CD14-positive monocyte (primary cell): ENCODE measurements at regions not wholly inside any gene's neighbourhood (a gene's known extent, or its start where the extent isn't known, plus 50 kb on each side); places are given as distances from the start of the nearest gene placed in this dataset.

ENCODE experiments used
- DNase-seq, 3 donors: peaks; one replicate each; pipeline ENCODE4 v3.0.0-alpha.2; 2011 to 2022
- H2AFZ ChIP-seq: 2 replicates; pipeline ENCODE4 v1.6.0; 2012; ENCODE audit warnings: mild to moderate bottlenecking, low read depth, low read length, inconsistent platforms; ENCODE audit not compliant: insufficient read depth, poor library complexity, severe bottlenecking
- H3K27ac ChIP-seq, 2 donors: 1 replicate in 1 of 2; 2 replicates in 1 of 2; pipeline ENCODE4 v1.5.1; 2012 to 2013; ENCODE audit warnings: low read length in 2 of 2, control low read depth in 1 of 2, inconsistent platforms in 1 of 2, low read depth in 1 of 2, mild to moderate bottlenecking in 1 of 2
- H3K27me3 ChIP-seq, 2 donors: one replicate each; pipeline versions ENCODE4 v1.6.0 to v1.6.1; 2011 to 2013; ENCODE audit warnings: low read length in 2 of 2; ENCODE audit not compliant: control insufficient read depth in 2 of 2, insufficient read depth in 2 of 2
- H3K36me3 ChIP-seq, 2 donors: replicated peaks in 1 of 2; 1 replicate in 1 of 2; 2 replicates in 1 of 2; pipeline versions ENCODE4 v1.5.1 to v1.6.1; 2012 to 2013; ENCODE audit warnings: low read length in 2 of 2, control low read depth in 1 of 2, inconsistent platforms in 1 of 2, mild to moderate bottlenecking in 1 of 2; ENCODE audit not compliant: insufficient read depth in 2 of 2, control insufficient read depth in 1 of 2
- H3K4me1 ChIP-seq, 2 donors: 1 replicate in 1 of 2; 2 replicates in 1 of 2; pipeline versions ENCODE4 v1.5.1 to v1.6.1; 2012 to 2013; ENCODE audit warnings: low read length in 2 of 2, control low read depth in 1 of 2, inconsistent platforms in 1 of 2, mild to moderate bottlenecking in 1 of 2, moderate library complexity in 1 of 2; ENCODE audit not compliant: insufficient read depth in 2 of 2, control insufficient read depth in 1 of 2
- H3K4me2 ChIP-seq: replicated peaks from 2 replicates; pipeline ENCODE3; 2012; ENCODE audit warnings: low read length, moderate library complexity, mild to moderate bottlenecking; ENCODE audit not compliant: poor library complexity, severe bottlenecking; ENCODE audit errors: extremely low read depth
- H3K4me3 ChIP-seq, 3 experiments: fragments of 200-600 bp in 1 of 3; sonication (generic) in 1 of 3; replicated peaks in 1 of 3; 1 replicate in 2 of 3; 2 replicates in 1 of 3; pipeline ENCODE4 v1.5.1; 2011 to 2013; ENCODE audit warnings: low read length in 3 of 3, mild to moderate bottlenecking in 3 of 3, control low read depth in 2 of 3, low read depth in 2 of 3, inconsistent platforms in 1 of 3, moderate library complexity in 1 of 3
- H3K79me2 ChIP-seq: 2 replicates; pipeline ENCODE4 v1.6.0; 2012; ENCODE audit warnings: mild to moderate bottlenecking, control low read depth, inconsistent platforms, low read length, moderate library complexity; ENCODE audit not compliant: insufficient read depth
- H3K9ac ChIP-seq: 2 replicates; pipeline ENCODE4 v1.6.0; 2017; ENCODE audit warnings: low read length, mild to moderate bottlenecking; ENCODE audit not compliant: insufficient read depth, poor library complexity, severe bottlenecking
- H3K9me3 ChIP-seq, 2 donors: replicated peaks in 1 of 2; 1 replicate in 1 of 2; 2 replicates in 1 of 2; pipeline versions ENCODE4 v1.5.1 to v1.6.1; 2012 to 2013; ENCODE audit warnings: low read length in 2 of 2, control low read depth in 1 of 2; ENCODE audit not compliant: control insufficient read depth in 1 of 2, insufficient read depth in 1 of 2
- H4K20me1 ChIP-seq: 2 replicates; pipeline ENCODE4 v1.6.0; 2012; ENCODE audit warnings: mild to moderate bottlenecking, low read length, control low read depth, moderate library complexity; ENCODE audit not compliant: insufficient read depth
- H3K27ac Mint-ChIP-seq, 7 donors: one replicate each; pipeline ENCODE4 v1.8.0; 2020; ENCODE audit warnings: mild to moderate bottlenecking in 7 of 7, mixed read lengths in 7 of 7, moderate library complexity in 6 of 7, inconsistent platforms in 2 of 7
- H3K27me3 Mint-ChIP-seq, 3 donors: one replicate each; pipeline ENCODE4 v1.8.0; 2021 to 2022; ENCODE audit warnings: low read depth in 3 of 3, mild to moderate bottlenecking in 3 of 3, mixed read lengths in 3 of 3, moderate library complexity in 3 of 3, inconsistent platforms in 1 of 3
- H3K36me3 Mint-ChIP-seq, 2 donors: one replicate each; pipeline ENCODE4 v1.8.0; 2020; ENCODE audit warnings: mixed read lengths in 2 of 2, inconsistent platforms in 1 of 2, mild to moderate bottlenecking in 1 of 2
- H3K4me1 Mint-ChIP-seq: one replicate; pipeline ENCODE4 v1.8.0; 2020; ENCODE audit warnings: mild to moderate bottlenecking, mixed read lengths
- H3K4me3 Mint-ChIP-seq, 2 donors: one replicate each; pipeline ENCODE4 v1.8.0; 2020; ENCODE audit warnings: mild to moderate bottlenecking in 2 of 2, mixed read lengths in 2 of 2, moderate library complexity in 1 of 2
- H3K9me3 Mint-ChIP-seq, 7 donors: one replicate each; pipeline ENCODE4 v1.8.0; 2020 to 2022; ENCODE audit warnings: mixed read lengths in 7 of 7, mild to moderate bottlenecking in 6 of 7, moderate library complexity in 6 of 7, inconsistent platforms in 2 of 7
- CTCF ChIP-seq: fragments of 200-600 bp; IDR thresholded peaks from one replicate; pipeline ENCODE4 v1.8.0; 2022; ENCODE audit warnings: antibody characterized with exemption, mild to moderate bottlenecking
- WGBS: methylation state at CpG from one replicate; pipeline ENCODE4 v1.1.5; 2013; ENCODE audit warnings: missing lambda C conversion rate; ENCODE audit not compliant: insufficient coverage; 5-methylcytosine and 5-hydroxymethylcytosine counted together
- intact Hi-C, 2 donors: fragments of 100-400 bp; cut with micrococcal nuclease; formaldehyde crosslinking; loops; one replicate each; pipeline versions ENCODE4 v1.15.0 to v1.15.1; 2023

- Histone ChIP-seq H3K27ac (no peak overlapping the region), H3K79me2 (no peaks in the 10 kb centered on the region), H3K9ac (no peak overlapping the region), H3K4me2 (no peak overlapping the region), H2AFZ (no peak overlapping the region), H3K27me3 (no peaks in the 10 kb centered on the region), H3K9me3 (no peaks in the 10 kb centered on the region), H4K20me1 (no peaks in the 10 kb centered on the region), H3K4me1 (no peaks in the 10 kb centered on the region), H3K4me3 (no peak overlapping the region), H3K36me3 (no peaks in the 10 kb centered on the region)
- Mint-ChIP-seq H3K27me3 (peaks cover 0 to 5% (median 0%) of the 10 kb centered on the region in 3 donors), H3K4me1 (no peaks in the 10 kb centered on the region), H3K36me3 (no peaks in the 10 kb centered on the region), H3K4me3 (no peak overlapping the region), H3K9me3 (peaks cover 0 to 10% (median 5%) of the 10 kb centered on the region in 7 donors), H3K27ac (no peak overlapping the region)
- no peak for TF ChIP-seq CTCF
- intact Hi-C loops, result no loop called here
- WGBS, result 73% methylated on average over 2 of the region's 8 CpGs
- no peak for DNase-seq
Observed at GRCh38 chr1:4467241-4467640, 187.2 kb upstream of the AJAP1 start.

- Histone ChIP-seq H3K79me2 (no peaks in the 10 kb centered on the region), H3K4me2 (no peak overlapping the region), H3K4me1 (no peaks in the 10 kb centered on the region), H2AFZ (no peak overlapping the region), H3K9me3 (no peaks in the 10 kb centered on the region), H3K4me3 (no peak overlapping the region), H3K27me3 (no peaks in the 10 kb centered on the region), H3K27ac (no peak overlapping the region), H3K36me3 (no peaks in the 10 kb centered on the region), H3K9ac (no peak overlapping the region), H4K20me1 (no peaks in the 10 kb centered on the region)
- Mint-ChIP-seq H3K4me1 (no peaks in the 10 kb centered on the region), H3K9me3 (peaks cover 0 to 10% (median 5%) of the 10 kb centered on the region in 7 donors), H3K27me3 (peaks cover 0 to 5% (median 3%) of the 10 kb centered on the region in 3 donors), H3K4me3 (no peak overlapping the region), H3K27ac (peak overlapping the region in 1 of 7 donors; percentile 33), H3K36me3 (no peaks in the 10 kb centered on the region)
- intact Hi-C loops, result no loop called here
- WGBS, result 98% methylated on average over 8 of the region's 8 CpGs
- DNase-seq, result no peak
- TF ChIP-seq CTCF, result no peak
Observed at GRCh38 chr1:4468386-4468785, 186.0 kb upstream of the AJAP1 start.
